Esophagus mucosa (tissue), 1 donor: ENCODE measurements at regions not wholly inside any gene's neighbourhood (a gene's known extent, or its start where the extent isn't known, plus 50 kb on each side); places are given as distances from the start of the nearest gene placed in this dataset.

Experiments
- ATAC-seq: fragments of 200-7000 bp; cut with Tn5 transposase; one replicate; pipeline ENCODE4 v1.9.1; 2020
- donor health status: DM: yes; HTN: yes; CAD: no.

DNA sequence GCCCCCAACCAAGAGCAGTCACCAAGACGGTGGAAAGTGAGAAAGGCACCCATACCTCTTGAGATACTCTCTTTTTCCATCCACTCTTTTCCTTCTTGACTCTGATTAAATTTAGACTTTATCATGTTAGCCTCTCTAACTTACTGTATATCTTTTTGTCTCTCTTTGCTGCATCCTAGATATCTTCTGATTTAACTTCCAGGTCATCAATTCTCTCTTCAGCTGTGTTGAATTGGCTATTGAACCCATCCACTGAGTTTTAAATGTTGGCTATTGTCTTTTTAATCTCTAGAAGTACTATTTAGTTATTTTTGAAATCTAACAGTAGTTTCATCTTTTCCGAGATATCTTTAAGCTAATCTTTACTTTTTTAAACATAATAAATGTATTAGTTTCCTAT lies 78.3 kb upstream of the MBOAT2 start:
- no peak for ATAC-seq

DNA sequence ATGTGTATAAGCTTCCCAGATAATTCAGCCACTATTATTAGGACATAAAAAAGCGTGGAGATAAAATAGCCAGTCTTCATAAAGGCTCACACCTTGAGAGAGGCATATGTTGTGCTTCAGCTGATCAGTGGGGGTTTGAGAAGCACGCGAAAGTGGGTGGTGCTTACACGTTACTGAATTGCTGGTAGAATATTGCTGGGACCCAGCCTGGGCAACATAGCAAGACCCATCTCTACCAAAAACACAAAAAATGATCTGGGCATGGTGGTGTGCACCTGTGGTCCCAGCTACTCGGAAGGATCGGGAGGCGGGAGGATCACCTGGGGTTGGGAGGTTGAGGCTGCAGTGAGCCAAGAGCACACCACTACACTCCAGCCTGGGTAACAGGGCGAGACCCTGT lies 74.9 kb upstream of the MBOAT2 start:
- no peak for ATAC-seq

DNA sequence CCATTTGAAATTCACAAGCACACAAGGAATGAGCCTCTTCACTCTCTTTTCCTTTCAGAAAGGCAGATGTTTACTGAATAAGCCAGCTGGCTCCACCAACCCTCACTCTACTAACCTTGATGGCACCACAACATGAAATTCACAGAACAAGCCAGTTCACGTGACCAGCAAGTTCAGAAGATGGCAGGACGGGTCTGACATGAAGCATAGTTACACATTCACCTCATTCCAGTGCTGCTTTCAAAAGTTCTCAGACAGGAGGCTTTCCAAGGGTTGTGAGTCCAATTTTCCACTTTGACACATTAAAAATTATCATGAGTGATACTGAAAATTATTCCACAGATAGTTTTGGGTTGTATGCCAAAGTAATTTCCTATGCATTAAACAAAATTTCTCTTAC lies 74.2 kb upstream of the MBOAT2 start:
- no peak for ATAC-seq

DNA sequence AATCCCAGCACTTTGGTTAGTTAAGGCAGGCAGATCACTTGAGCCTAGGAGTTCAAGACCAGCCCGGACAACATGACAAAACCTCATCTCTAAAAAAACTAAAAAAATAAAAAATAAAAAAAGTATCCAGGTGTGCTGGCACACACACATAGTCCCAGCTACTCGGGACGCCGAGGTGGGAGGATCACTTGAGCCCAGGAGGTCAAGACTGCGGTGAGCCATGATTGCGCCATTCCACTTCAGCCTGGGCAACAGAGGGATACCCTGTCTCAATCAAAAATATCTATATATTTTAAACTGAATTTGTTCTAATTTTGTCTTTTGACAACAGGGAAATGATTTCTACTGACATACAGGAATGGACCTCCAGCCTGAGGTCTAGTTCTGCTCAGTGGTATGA lies 73.3 kb upstream of the MBOAT2 start:
- no peak for ATAC-seq

DNA sequence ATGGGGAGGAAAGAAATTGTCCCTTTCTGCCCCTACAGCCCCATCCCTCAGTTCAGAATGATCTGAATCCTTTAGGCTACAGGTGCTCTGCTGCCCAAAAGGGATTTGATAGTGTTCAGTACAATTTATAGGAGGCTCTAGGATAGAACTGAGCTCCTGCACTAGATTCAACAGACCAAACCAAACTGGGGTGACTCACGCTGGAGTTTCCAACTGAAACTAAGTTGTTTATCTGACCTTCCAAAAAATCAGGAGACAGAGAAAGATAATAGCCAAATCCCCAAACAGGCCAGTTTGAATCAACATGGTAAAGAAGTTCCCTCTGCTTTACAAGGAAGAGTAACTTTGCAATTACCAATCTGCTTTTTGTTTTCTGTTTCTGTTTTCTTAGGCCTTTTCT lies 72.7 kb upstream of the MBOAT2 start:
- no peak for ATAC-seq

DNA sequence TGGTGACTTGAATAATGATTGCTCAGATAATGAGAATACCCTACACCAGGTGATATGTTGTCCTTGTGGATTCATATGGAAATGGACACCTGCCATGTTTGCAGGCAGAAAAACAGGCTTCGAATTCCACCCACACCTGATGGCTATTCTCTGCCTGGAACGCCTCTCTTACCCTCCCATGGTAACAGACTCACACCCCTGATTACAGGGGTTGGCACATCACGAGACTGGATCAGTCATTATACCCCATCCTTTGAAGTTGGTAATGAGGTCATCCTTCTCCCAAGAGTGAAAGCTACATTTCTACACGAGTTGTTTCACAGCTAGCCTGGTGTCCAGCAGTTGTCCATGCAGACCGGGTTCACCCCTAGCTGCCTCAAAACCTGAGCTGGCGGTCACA lies 71.4 kb upstream of the MBOAT2 start:
- ATAC-seq, result peak; percentile 67

DNA sequence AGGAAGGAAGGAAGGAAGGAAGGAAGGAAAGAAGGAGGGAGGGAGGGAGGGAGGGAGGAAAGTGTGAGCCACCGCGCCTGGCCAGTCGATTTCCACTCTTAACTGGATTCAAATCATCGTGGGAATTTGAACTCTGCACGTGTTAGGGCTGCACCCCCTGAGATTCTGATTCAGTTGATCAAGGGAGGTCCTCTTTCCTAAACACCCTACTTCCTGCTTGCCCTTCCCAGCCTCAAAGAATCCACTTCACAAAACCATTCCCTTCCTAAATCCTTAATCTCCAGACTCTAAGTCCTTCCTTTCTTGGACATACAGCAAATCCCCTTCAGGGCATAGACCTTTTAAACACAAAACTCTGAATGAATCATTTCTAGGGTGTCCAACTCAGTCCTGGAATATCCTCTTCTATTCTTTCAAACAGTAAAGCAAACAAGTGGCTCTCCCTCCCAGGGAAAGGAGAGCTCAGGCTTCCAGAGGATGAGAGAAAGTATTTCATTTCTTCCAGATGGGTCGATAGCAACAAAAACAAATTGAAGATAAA lies 68.2 kb upstream of the MBOAT2 start:
- ATAC-seq, result peak; percentile 68

DNA sequence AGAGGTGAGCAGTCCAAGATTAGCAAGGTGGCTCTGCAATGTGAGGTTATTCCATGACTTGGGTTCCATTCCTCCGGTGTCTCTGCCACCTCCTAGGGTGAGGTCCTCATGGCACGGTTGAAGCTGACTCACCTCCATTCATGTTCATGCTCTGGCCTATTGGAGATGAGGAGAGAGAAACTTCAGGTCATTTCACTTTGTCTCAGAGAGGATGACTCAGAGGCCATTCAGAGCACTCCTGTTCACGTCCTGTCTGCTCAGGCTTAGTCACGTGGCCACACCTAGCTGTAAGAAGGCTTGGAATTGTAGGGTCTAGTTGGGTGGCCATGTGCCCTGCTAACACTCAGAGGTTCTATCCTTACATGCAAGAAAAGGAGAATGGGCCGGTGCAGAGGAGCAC lies 67.5 kb upstream of the MBOAT2 start:
- peak; percentile 97 for ATAC-seq

DNA sequence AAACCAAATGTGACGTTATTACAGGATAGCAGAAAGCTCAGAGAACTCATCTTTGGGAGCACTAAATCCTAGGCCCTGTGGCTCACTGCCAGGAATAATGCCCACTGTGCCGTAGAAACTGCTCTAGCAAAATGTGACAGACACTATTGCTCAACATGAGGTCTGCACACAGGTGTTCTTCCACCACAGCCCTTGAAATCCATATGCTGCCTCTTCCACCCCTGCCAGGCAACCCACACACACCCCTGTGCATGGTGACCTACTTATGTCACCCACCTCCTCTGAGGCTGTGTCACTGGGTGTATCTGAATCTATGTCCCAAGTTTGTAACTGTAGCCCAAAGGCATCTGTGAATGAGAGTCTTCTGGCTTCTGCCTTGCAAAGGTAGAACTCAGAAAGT lies 66.1 kb upstream of the MBOAT2 start:
- ATAC-seq, result no peak

DNA sequence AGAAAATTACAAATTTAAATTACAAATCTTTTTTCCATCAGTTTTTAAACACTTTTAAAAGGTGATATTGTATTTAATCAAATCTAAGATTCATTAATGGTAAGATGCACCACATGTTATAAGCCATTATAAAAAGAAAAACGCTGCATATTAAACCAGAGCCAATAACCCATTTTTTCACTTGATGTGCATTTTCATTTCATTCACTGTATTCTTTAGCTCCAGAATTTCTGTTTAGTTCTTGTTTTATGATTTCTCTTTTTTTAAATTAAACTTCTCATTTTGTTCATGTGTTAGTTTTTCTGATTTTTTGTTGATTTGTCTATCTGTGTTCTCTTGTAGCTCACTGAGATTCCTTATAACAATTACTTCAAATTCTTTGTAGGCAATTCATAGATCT lies 62.4 kb upstream of the MBOAT2 start:
- no peak for ATAC-seq

DNA sequence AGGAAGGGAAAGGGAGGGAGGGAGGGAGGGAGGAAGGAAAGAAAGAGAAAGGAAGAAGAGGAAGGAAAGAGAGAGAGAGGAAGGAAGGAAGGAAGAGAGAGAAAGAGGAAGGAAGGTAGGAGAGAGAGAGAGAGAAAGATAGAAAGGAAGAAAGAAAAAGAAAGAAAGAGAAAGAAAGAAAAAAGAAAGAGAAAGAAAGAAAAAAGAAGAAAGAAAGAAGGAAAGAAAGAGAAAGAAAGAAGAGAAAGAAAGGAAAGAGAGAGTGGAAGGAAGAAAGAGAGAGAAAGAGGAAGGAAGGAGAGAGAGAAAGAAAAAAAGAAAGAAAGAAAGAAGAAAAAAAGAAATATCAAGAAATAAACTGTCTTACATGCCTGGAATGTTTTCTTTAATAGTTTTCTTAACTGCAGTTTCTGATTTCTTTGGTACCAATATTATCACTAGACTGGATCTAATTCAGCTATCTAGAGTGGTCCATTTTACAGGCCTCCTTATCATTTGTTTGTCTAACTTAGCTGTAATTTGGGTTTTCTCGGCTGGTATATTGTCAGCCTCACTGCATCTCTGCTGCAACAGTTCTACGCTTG lies 59.6 kb upstream of the MBOAT2 start:
- ATAC-seq, result no peak

DNA sequence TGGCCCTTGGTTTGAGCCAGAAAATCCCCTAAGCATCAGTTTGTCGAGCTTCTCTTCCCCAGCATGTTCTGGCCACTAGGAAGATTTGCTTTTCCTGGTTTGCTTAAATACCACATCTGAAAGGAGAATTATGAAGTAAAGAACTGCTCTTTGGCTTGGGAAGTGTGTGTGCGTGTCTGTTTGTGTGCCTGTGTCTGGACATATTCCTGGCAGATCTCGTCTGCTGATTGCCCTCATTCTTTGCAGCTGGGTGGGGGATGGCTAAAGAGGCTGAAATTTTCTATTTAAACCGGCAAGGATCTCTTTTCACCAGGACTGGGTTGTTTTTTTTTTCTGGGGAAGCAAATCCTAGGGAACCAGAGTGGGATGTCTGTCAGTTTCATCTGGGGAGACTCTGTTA lies 57.3 kb upstream of the MBOAT2 start:
- ATAC-seq, result no peak

DNA sequence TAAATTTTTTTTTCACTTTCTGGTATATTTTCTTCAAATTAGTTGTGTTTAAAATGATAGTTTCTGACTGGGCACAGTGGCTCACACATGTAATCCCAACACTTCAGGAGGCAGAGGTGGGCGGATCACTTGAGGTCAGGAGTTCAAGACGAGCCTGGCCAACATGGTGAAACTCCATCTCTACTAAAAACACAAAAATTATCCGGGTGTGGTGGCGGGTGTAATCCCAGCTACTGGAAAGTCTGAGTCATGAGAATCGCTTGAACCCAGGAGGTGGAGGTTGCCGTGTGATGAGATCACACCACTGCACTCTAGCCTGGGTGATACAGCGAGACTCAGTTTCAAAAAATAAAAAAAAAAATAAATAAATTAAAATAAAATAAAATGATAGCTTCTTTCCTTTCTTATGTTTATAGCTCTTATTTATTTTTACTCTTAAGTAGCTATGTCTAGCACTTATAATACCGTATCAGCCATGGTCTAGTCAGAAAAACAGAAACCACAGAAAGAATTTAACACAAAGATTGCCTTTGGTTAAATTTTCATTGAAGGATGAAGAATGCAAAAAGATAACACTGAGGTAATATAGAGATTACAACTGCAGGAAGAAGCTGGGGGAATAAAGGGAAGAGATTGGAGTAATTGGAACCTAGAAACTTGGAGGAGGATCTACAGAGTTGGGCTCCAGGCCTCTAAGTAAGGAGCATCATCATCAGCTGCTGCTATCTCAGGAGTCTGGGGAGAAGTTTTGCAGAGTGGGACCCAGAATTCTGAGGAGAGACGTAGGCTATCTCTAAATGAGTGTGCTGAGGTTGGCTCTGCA lies 54.7 kb upstream of the MBOAT2 start:
- ATAC-seq, result peak; percentile 91

DNA sequence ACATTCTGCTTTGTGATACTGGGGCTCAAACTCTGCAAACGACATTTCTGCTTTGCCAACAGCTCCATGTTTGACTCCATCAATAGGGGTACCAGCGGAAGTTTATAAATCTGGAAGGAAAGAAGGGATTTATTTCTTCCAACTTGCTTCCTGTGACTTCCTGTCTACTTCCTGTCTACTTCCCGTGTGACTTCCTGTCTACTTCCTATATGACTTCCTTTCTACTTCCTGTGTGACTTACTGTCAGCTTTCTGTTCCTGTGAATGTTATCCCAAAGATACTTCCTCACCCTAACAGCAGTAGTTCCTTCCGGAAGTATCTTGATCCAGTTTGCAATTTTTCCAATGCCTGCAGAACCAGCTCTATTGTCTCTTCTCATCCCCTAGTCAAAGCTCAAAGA lies 52.0 kb upstream of the MBOAT2 start:
- ATAC-seq, result no peak

DNA sequence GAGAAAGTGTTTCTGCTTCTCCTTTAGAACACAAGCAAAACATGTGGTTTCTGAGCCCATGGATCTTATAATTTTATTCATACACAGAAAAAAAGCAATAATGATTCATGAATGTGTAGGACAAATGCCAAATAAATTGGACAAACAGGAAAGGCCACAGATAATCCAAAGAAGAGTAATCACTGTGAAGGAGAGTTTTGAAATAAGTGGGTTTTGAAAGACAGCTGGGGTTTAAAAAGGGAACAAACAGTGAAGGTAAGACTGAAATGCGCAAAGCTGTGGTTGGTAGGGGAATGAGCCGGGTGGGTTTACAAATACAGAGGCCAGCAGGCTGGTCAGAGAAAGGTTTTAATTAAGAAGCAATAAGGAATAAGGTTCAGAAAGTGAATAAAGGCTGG lies 50.0 kb upstream of the MBOAT2 start:
- ATAC-seq, result peak; percentile 14
